PFSK-1 (cell line): ENCODE measurements at regions not wholly inside any gene's neighbourhood (a gene's known extent, or its start where the extent isn't known, plus 50 kb on each side); places are given as distances from the start of the nearest gene placed in this dataset.

Experiments
- FOXP2 ChIP-seq: optimal IDR thresholded peaks from 2 replicates; pipeline ENCODE3; 2011; ENCODE audit warnings: borderline replicate concordance, control low read depth, inconsistent platforms; ENCODE audit not compliant: insufficient read depth; ENCODE audit errors: extremely low read length, extremely low read depth
- POLR2AphosphoS5 ChIP-seq: IDR thresholded peaks from 2 replicates; pipeline ENCODE4 v1.6.1; 2012; ENCODE audit warnings: low read depth, mild to moderate bottlenecking, control low read depth, low read length, moderate library complexity
- REST ChIP-seq, 2 experiments: IDR thresholded peaks; 2 replicates each; pipeline versions ENCODE4 v1.6.1 to v1.8.0; 2011 to 2012; ENCODE audit warnings: low read depth in 2 of 2, low read length in 2 of 2, control low read depth in 1 of 2, inconsistent platforms in 1 of 2, mild to moderate bottlenecking in 1 of 2, moderate library complexity in 1 of 2; ENCODE audit not compliant: insufficient read depth in 1 of 2
- SIN3A ChIP-seq: IDR thresholded peaks from 2 replicates; pipeline ENCODE4 v1.6.1; 2012; ENCODE audit warnings: mild to moderate bottlenecking, low read length, moderate library complexity, borderline replicate concordance; ENCODE audit not compliant: insufficient read depth
- TAF1 ChIP-seq: IDR thresholded peaks from 2 replicates; pipeline ENCODE4 v1.6.1; 2012; ENCODE audit warnings: low read length, control low read depth, borderline replicate concordance; ENCODE audit not compliant: insufficient read depth

- no peak for TF ChIP-seq POLR2AphosphoS5
- TF ChIP-seq SIN3A, result no peak
- no peak for TF ChIP-seq REST (IDR thresholded peaks at IDR 0.05; ENCODE audit: insufficient read depth in 1 of 2, low read depth in 2 of 2, low read length in 2 of 2)
- TF ChIP-seq TAF1, result no peak
- no peak for TF ChIP-seq FOXP2
Measured at GRCh38 chr6:22027040-22027725, 269.7 kb downstream of the PRL start.

- TF ChIP-seq TAF1 (no peak), POLR2AphosphoS5 (no peak), SIN3A (no peak), FOXP2 (no peak), REST (IDR thresholded peaks at IDR 0.05; ENCODE audit: insufficient read depth in 1 of 2, low read depth in 2 of 2, low read length in 2 of 2) (no peak)
Measured at GRCh38 chr6:22028403-22029090, 268.3 kb downstream of the PRL start.

- TF ChIP-seq FOXP2, result no peak
Measured at GRCh38 chr6:22029171-22029570, 267.7 kb downstream of the PRL start.

- TF ChIP-seq SIN3A (no peak), TAF1 (no peak), REST (IDR thresholded peaks at IDR 0.05; ENCODE audit: insufficient read depth in 1 of 2, low read depth in 2 of 2, low read length in 2 of 2) (no peak), FOXP2 (no peak), POLR2AphosphoS5 (no peak)
Measured at GRCh38 chr6:22030730-22031619, 265.9 kb downstream of the PRL start.

GRCh38 chr6:22035690-22036089 is 261.1 kb downstream of the PRL start:
- TF ChIP-seq REST (IDR thresholded peaks at IDR 0.05; ENCODE audit: insufficient read depth in 1 of 2, low read depth in 2 of 2, low read length in 2 of 2), result no peak
- no peak for TF ChIP-seq FOXP2
- no peak for TF ChIP-seq TAF1
- TF ChIP-seq SIN3A, result no peak
- TF ChIP-seq POLR2AphosphoS5, result no peak
